Hematopoietic multipotent progenitor cell treated with erythropoietin and hydrocortisone succinate and interleukin-3 and kit ligand, for 4 days (in vitro differentiated cells): ENCODE measurements at regions not wholly inside any gene's neighbourhood (a gene's known extent, or its start where the extent isn't known, plus 50 kb on each side); places are given as distances from the start of the nearest gene placed in this dataset.
A peak's percentile ranks its signal among the peaks of the same experiment; 100 is the strongest.

Experiments used
- DNase-seq: peaks from one replicate; pipeline ENCODE4 v3.0.0-alpha.2; 2015

GRCh38 chr3:152056073-152056472, 182.6 kb downstream of the SUCNR1 start:
- DNase-seq: no peak

GRCh38 chr3:152056481-152056880, 183.0 kb downstream of the SUCNR1 start:
- DNase-seq: no peak

- no peak for DNase-seq
Measured at GRCh38 chr3:152056987-152057386, 183.5 kb downstream of the SUCNR1 start.

- no peak for DNase-seq
Measured at GRCh38 chr3:152058856-152059255, 185.4 kb downstream of the SUCNR1 start.

GRCh38 chr3:152060701-152061100, 187.3 kb downstream of the SUCNR1 start:
- no peak for DNase-seq

- DNase-seq: no peak
Measured at GRCh38 chr3:152061296-152061695, 187.9 kb downstream of the SUCNR1 start.

- no peak for DNase-seq
Measured at GRCh38 chr3:152069871-152070270, 196.4 kb downstream of the SUCNR1 start.

- no peak for DNase-seq
Measured at GRCh38 chr3:152071315-152071714, 197.4 kb upstream of the MBNL1 start.

GRCh38 chr3:152071924-152072323, 196.8 kb upstream of the MBNL1 start:
- peak; percentile 82 for DNase-seq

GRCh38 chr3:152073267-152073666, 195.5 kb upstream of the MBNL1 start:
- no peak for DNase-seq

- DNase-seq: peak; percentile 29
Measured at GRCh38 chr3:152076148-152076547, 192.6 kb upstream of the MBNL1 start.

- DNase-seq: no peak
Measured at GRCh38 chr3:152079980-152080379, 188.7 kb upstream of the MBNL1 start.

- DNase-seq: no peak
Measured at GRCh38 chr3:152083135-152083534, 185.6 kb upstream of the MBNL1 start.

- DNase-seq: no peak
Measured at GRCh38 chr3:152084441-152085158, 184.1 kb upstream of the MBNL1 start.

- peak; percentile 54 for DNase-seq
Measured at GRCh38 chr3:152087153-152087552, 181.6 kb upstream of the MBNL1 start.

GRCh38 chr3:152089528-152089927, 179.2 kb upstream of the MBNL1 start:
- no peak for DNase-seq

GRCh38 chr3:152091725-152092124, 177.0 kb upstream of the MBNL1 start:
- DNase-seq: peak; percentile 31

GRCh38 chr3:152093901-152094300, 174.8 kb upstream of the MBNL1 start:
- DNase-seq: no peak

- DNase-seq: no peak
Measured at GRCh38 chr3:152094406-152094805, 174.3 kb upstream of the MBNL1 start.

GRCh38 chr3:152095472-152095871, 173.3 kb upstream of the MBNL1 start:
- DNase-seq: no peak

- DNase-seq: no peak
Measured at GRCh38 chr3:152096280-152096906, 172.3 kb upstream of the MBNL1 start.

GRCh38 chr3:152097120-152097519, 171.6 kb upstream of the MBNL1 start:
- no peak for DNase-seq

- DNase-seq: no peak
Measured at GRCh38 chr3:152097770-152098169, 171.0 kb upstream of the MBNL1 start.

GRCh38 chr3:152100491-152101132, 168.1 kb upstream of the MBNL1 start:
- peak; percentile 57 for DNase-seq
